H9 (cell line): ENCODE measurements at regions not wholly inside any gene's neighbourhood (a gene's known extent, or its start where the extent isn't known, plus 50 kb on each side); places are given as distances from the start of the nearest gene placed in this dataset.

Source experiments
- DNase-seq: peaks from one replicate; pipeline ENCODE4 v3.0.0-alpha.2; 2017
- H2AFZ ChIP-seq: one replicate; pipeline ENCODE4 v1.6.1; 2013; ENCODE audit warnings: mild to moderate bottlenecking, low read length, control low read depth, moderate library complexity
- H2AK5ac ChIP-seq: 2 replicates; pipeline ENCODE4 v1.6.1; 2013; ENCODE audit warnings: low read length, control low read depth, mixed read lengths; ENCODE audit not compliant: insufficient read length
- H2BK120ac ChIP-seq: one replicate; pipeline ENCODE4 v1.6.1; 2013; ENCODE audit warnings: low read depth, mild to moderate bottlenecking, low read length, control low read depth, inconsistent platforms; ENCODE audit not compliant: poor library complexity, severe bottlenecking
- H2BK12ac ChIP-seq: 2 replicates; pipeline ENCODE4 v1.6.1; 2013; ENCODE audit warnings: low read length, control low read depth, mixed read lengths, low read depth; ENCODE audit not compliant: insufficient read length
- H2BK15ac ChIP-seq: 2 replicates; pipeline ENCODE4 v1.6.1; 2013; ENCODE audit warnings: low read depth, low read length, control low read depth
- H2BK20ac ChIP-seq: one replicate; pipeline ENCODE4 v1.6.1; 2013; ENCODE audit warnings: low read depth, mild to moderate bottlenecking, low read length, control low read depth, inconsistent platforms; ENCODE audit not compliant: poor library complexity, severe bottlenecking
- H2BK5ac ChIP-seq: 2 replicates; pipeline ENCODE4 v1.6.1; 2013; ENCODE audit warnings: low read length, control low read depth, mixed read lengths; ENCODE audit not compliant: insufficient read length
- H3K14ac ChIP-seq: 2 replicates; pipeline ENCODE4 v1.6.1; 2013; ENCODE audit warnings: low read length, control low read depth; ENCODE audit not compliant: insufficient read depth
- H3K18ac ChIP-seq: 2 replicates; pipeline ENCODE4 v1.6.1; 2013; ENCODE audit warnings: low read depth, mild to moderate bottlenecking, mixed read lengths, low read length, control low read depth; ENCODE audit not compliant: insufficient read length
- H3K23ac ChIP-seq: 2 replicates; pipeline ENCODE4 v1.6.1; 2013; ENCODE audit warnings: low read length, control low read depth, mixed read lengths, low read depth; ENCODE audit not compliant: insufficient read length
- H3K23me2 ChIP-seq: 2 replicates; pipeline ENCODE4 v1.6.1; 2013; ENCODE audit warnings: low read depth, mild to moderate bottlenecking, mixed read lengths, low read length, control low read depth; ENCODE audit not compliant: insufficient read length, poor library complexity, severe bottlenecking
- H3K27ac ChIP-seq: 2 replicates; pipeline ENCODE4 v1.5.1; 2013; ENCODE audit warnings: low read length, control low read depth, mixed read lengths, low read depth; ENCODE audit not compliant: insufficient read length
- H3K27me3 ChIP-seq: 2 replicates; pipeline ENCODE4 v1.6.1; 2013; ENCODE audit warnings: low read length, control low read depth, inconsistent platforms; ENCODE audit not compliant: insufficient read depth
- H3K4ac ChIP-seq: 2 replicates; pipeline ENCODE4 v1.6.1; 2013; ENCODE audit warnings: low read depth, mild to moderate bottlenecking, control low read depth, inconsistent platforms, low read length, moderate library complexity
- H3K4me1 ChIP-seq: 2 replicates; pipeline ENCODE4 v1.6.1; 2013; ENCODE audit warnings: low read length, control low read depth, inconsistent platforms; ENCODE audit not compliant: insufficient read depth
- H3K4me2 ChIP-seq: 2 replicates; pipeline ENCODE4 v1.6.1; 2013; ENCODE audit warnings: low read length, control low read depth, mixed read lengths; ENCODE audit not compliant: insufficient read length, insufficient read depth
- H3K56ac ChIP-seq: 2 replicates; pipeline ENCODE4 v1.6.1; 2013; ENCODE audit warnings: low read depth, mild to moderate bottlenecking, mixed read lengths, low read length, control low read depth; ENCODE audit not compliant: insufficient read length
- H3K79me1 ChIP-seq: 2 replicates; pipeline ENCODE4 v1.6.1; 2013; ENCODE audit warnings: low read depth, mild to moderate bottlenecking, moderate library complexity, low read length, control low read depth, inconsistent platforms; ENCODE audit not compliant: insufficient read depth, poor library complexity, severe bottlenecking
- H3K79me2 ChIP-seq: 2 replicates; pipeline ENCODE4 v1.6.1; 2013; ENCODE audit warnings: low read length, control low read depth, inconsistent platforms; ENCODE audit not compliant: insufficient read depth
- H3K9ac ChIP-seq: 2 replicates; pipeline ENCODE4 v1.6.1; 2013; ENCODE audit warnings: low read length, control low read depth, mixed read lengths; ENCODE audit not compliant: insufficient read length; ENCODE audit errors: extremely low read depth
- H3K9me3 ChIP-seq: one replicate; pipeline ENCODE4 v1.6.1; 2013; ENCODE audit warnings: low read depth, low read length, inconsistent platforms; ENCODE audit not compliant: control insufficient read depth
- H3T11ph ChIP-seq: one replicate; pipeline ENCODE4 v1.6.1; 2013; ENCODE audit warnings: mild to moderate bottlenecking, low read length, control low read depth, inconsistent platforms
- H4K20me1 ChIP-seq: one replicate; pipeline ENCODE4 v1.6.1; 2013; ENCODE audit not compliant: control insufficient read depth, insufficient read length, insufficient read depth
- H4K5ac ChIP-seq: 2 replicates; pipeline ENCODE4 v1.6.1; 2013; ENCODE audit warnings: low read depth, mild to moderate bottlenecking, mixed read lengths, low read length, control low read depth; ENCODE audit not compliant: insufficient read length
- H4K8ac ChIP-seq: replicated peaks from 2 replicates; pipeline ENCODE4 v1.6.1; 2013; ENCODE audit warnings: low read length, control low read depth, mixed read lengths, low read depth; ENCODE audit not compliant: insufficient read length
- H4K91ac ChIP-seq: 2 replicates; pipeline ENCODE4 v1.6.1; 2013; ENCODE audit warnings: low read depth, mild to moderate bottlenecking, moderate library complexity, mixed read lengths, low read length, control low read depth; ENCODE audit not compliant: insufficient read length
- H3K27ac Mint-ChIP-seq, 3 experiments: 2 replicates in 2 of 3; 3 replicates in 1 of 3; pipeline ENCODE4 v1.8.0; 2020 to 2021; ENCODE audit warnings: mixed read lengths in 3 of 3, mild to moderate bottlenecking in 1 of 3, moderate library complexity in 1 of 3
- H3K27me3 Mint-ChIP-seq: 2 replicates; pipeline ENCODE4 v1.8.0; 2021; ENCODE audit warnings: low read depth, mild to moderate bottlenecking, moderate library complexity, mixed read lengths
- H3K36me3 Mint-ChIP-seq, 3 experiments: 2 replicates in 2 of 3; 3 replicates in 1 of 3; pipeline ENCODE4 v1.8.0; 2020 to 2021; ENCODE audit warnings: low read depth in 3 of 3, mixed read lengths in 3 of 3; ENCODE audit not compliant: insufficient read depth in 1 of 3
- H3K4me1 Mint-ChIP-seq, 2 experiments: 2 replicates each; pipeline ENCODE4 v1.8.0; 2020; ENCODE audit warnings: mixed read lengths in 2 of 2
- H3K4me3 Mint-ChIP-seq, 2 experiments: 2 replicates in 1 of 2; 3 replicates in 1 of 2; pipeline ENCODE4 v1.8.0; 2020 to 2021; ENCODE audit warnings: mild to moderate bottlenecking in 2 of 2, mixed read lengths in 2 of 2, moderate library complexity in 1 of 2
- H3K9me3 Mint-ChIP-seq, 2 experiments: 2 replicates in 1 of 2; 3 replicates in 1 of 2; pipeline ENCODE4 v1.8.0; 2020; ENCODE audit warnings: mild to moderate bottlenecking in 2 of 2, mixed read lengths in 2 of 2, moderate library complexity in 1 of 2
- WGBS: extraction: QIAGEN DNeasy Blood & Tissue Kit; methylation state at CpG from one replicate; pipeline ENCODE4 v1.1.7; 2013; ENCODE audit warnings: missing lambda C conversion rate, low lambda C conversion rate, mixed read lengths; ENCODE audit not compliant: insufficient read length; ENCODE audit errors: extremely low coverage; 5-methylcytosine and 5-hydroxymethylcytosine counted together
- TF ChIP-seq, protein P1 (sequence below): fragments of 200-600 bp; sonication (generic); conservative IDR thresholded peaks from 3 replicates; pipeline ENCODE4 v1.8.0; 2021; ENCODE audit warnings: antibody characterized with exemption, mild to moderate bottlenecking

DNA sequence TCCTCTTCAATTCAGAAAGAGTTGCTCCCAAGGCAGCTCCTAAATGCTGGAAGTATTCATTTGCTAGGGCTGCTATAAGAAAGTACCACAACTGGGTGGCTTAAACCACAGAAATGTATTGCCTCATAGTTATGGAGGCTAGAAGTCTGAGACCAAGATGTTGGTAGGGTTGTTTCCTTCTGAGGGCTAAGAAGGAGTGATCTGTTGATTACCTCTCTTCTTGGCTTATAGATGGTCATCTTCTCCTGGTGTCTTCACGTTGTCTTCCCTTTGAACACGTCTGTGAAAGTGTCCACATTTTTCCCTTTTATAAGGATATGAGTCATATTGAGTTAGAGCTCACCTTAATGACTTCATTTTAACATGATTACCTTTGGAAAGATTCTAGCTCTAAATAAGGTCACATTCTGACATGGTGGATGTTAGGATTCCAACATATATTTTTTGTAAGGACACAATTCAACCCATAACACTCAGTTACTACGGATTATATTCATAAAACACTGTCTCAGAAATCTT is 266.3 kb downstream of the SPATA18 start:
- H3T11ph ChIP-seq, result no peak overlapping the region
- H2BK20ac ChIP-seq, result no peak overlapping the region
- no peak overlapping the region for H2BK120ac ChIP-seq
- peaks cover 4% of the 10 kb centered on the region; the same call in 1 of the 2 replicates for H3K4me1 ChIP-seq
- H4K20me1 ChIP-seq, result no peaks in the 10 kb centered on the region
- no peak overlapping the region for H3K27ac Mint-ChIP-seq
- TF ChIP-seq, protein P1, sequence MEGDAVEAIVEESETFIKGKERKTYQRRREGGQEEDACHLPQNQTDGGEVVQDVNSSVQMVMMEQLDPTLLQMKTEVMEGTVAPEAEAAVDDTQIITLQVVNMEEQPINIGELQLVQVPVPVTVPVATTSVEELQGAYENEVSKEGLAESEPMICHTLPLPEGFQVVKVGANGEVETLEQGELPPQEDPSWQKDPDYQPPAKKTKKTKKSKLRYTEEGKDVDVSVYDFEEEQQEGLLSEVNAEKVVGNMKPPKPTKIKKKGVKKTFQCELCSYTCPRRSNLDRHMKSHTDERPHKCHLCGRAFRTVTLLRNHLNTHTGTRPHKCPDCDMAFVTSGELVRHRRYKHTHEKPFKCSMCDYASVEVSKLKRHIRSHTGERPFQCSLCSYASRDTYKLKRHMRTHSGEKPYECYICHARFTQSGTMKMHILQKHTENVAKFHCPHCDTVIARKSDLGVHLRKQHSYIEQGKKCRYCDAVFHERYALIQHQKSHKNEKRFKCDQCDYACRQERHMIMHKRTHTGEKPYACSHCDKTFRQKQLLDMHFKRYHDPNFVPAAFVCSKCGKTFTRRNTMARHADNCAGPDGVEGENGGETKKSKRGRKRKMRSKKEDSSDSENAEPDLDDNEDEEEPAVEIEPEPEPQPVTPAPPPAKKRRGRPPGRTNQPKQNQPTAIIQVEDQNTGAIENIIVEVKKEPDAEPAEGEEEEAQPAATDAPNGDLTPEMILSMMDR, result no peak
- no peak overlapping the region for H3K4me2 ChIP-seq
- no peak overlapping the region for H4K91ac ChIP-seq
- peaks cover 5 to 7% of the 10 kb centered on the region in 2 experiments; a peak in 4 of 5 replicates for H3K9me3 Mint-ChIP-seq
- H3K4ac ChIP-seq, result no peak overlapping the region
- no peak overlapping the region for H3K18ac ChIP-seq
- H2BK5ac ChIP-seq, result no peak overlapping the region
- no peaks in the 10 kb centered on the region for H3K23me2 ChIP-seq
- H3K9me3 ChIP-seq, result no peaks in the 10 kb centered on the region
- no peak overlapping the region for H2BK15ac ChIP-seq
- no peaks in the 10 kb centered on the region for H3K27me3 Mint-ChIP-seq
- H4K5ac ChIP-seq, result no peak overlapping the region
- no peaks in the 10 kb centered on the region for H3K79me1 ChIP-seq
- H2AFZ ChIP-seq, result no peak overlapping the region
- H2BK12ac ChIP-seq, result no peak overlapping the region
- no peak overlapping the region for H2AK5ac ChIP-seq
- peaks cover 0 to 2% (median 0%) of the 10 kb centered on the region in 3 experiments; a peak in 1 of 7 replicates for H3K36me3 Mint-ChIP-seq
- no peak overlapping the region for H3K14ac ChIP-seq
- no peaks in the 10 kb centered on the region for H3K27me3 ChIP-seq
- DNase-seq, result no peak
- H3K27ac ChIP-seq, result no peak overlapping the region
- no peak overlapping the region for H3K23ac ChIP-seq
- H3K4me3 Mint-ChIP-seq, result no peak overlapping the region
- H3K9ac ChIP-seq, result no peak overlapping the region
- no peaks in the 10 kb centered on the region for H3K79me2 ChIP-seq
- H4K8ac ChIP-seq, result no peak overlapping the region
- WGBS, result no CpG with 5 or more reads among the region's 3 CpGs
- no peak overlapping the region for H3K56ac ChIP-seq
- H3K4me1 Mint-ChIP-seq, result peaks cover 3 to 7% of the 10 kb centered on the region in 2 experiments; a peak in 2 of 4 replicates
